ENCODE measurements at regions not wholly inside any gene's neighbourhood (a gene's known extent, or its start where the extent isn't known, plus 50 kb on each side); places are given as distances from the start of the nearest gene placed in this dataset.

GRCh38 chr7:131649879-131650278 lies 93.5 kb upstream of the PODXL start:
- TF ChIP-seq CTCF (conservative IDR thresholded peaks at IDR 0.05 in 1 of 2, IDR thresholded peaks at IDR 0.05 in 1 of 2; ENCODE audit: extremely low read depth in 1 of 2, insufficient read depth in 1 of 2, low read depth in 1 of 2, low read length in 2 of 2): no peak
- TF ChIP-seq EZH2 (IDR thresholded peaks at IDR 0.05; ENCODE audit: borderline replicate concordance, low read length): no peak
